ENCODE measurements at regions not wholly inside any gene's neighbourhood (a gene's known extent, or its start where the extent isn't known, plus 50 kb on each side); places are given as distances from the start of the nearest gene placed in this dataset.

DNA sequence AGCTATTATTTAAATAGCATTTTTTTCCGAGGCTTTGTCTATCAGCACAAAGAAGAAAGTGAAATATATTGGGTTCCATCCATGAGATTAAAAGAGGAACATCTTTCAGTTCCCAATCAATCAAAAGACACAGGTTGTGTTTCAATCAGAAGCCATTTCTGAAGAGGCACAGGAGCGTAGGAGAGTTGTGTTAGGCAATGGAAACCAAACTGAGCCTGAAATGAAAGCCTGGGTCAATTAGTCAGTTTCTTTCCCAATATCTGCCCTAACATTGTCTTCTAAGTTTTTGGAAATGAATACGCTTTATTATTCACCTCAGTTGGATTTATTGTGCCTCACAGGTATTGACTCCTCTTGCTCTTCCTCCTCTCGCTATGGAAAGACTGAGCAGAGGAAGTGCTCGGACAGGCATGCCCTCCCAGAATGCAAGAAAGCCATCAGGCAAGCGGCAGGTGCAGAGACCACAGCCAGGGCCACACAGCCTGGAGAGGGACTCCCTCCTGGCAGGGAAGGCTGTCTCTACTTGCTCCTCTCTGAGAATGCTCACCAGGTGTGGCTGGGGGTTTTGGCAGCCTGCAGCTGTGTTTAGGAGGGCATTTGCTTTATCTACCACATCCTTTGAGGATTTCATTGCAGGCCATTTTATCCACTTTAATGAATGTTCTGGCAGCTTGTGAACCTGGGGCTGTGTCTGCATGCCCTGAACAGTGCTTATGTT, 100.8 kb upstream of the NEDD9 start:
- no peak for FAIRE-seq
- Histone ChIP-seq H3K9ac (ENCODE audit: low read length in 3 of 3) (no peak overlapping the region), H3K4me3 (ENCODE audit: low read length in 3 of 3) (no peak overlapping the region), H3K36me3 (ENCODE audit: control insufficient read depth in 2 of 3, insufficient read depth in 3 of 3, low read length in 3 of 3) (no peaks in the 10 kb centered on the region), H3K27me3 (ENCODE audit: control insufficient read depth, insufficient read depth, low read length) (no peaks in the 10 kb centered on the region), H3K9me3 (ENCODE audit: control insufficient read depth in 2 of 3, insufficient read depth in 1 of 3, low read length in 3 of 3) (no peaks in the 10 kb centered on the region), H3K4me1 (ENCODE audit: control insufficient read depth in 2 of 3, insufficient read depth in 2 of 3, low read depth in 1 of 3, low read length in 3 of 3) (peaks cover 0 to 6% (median 3%) of the 10 kb centered on the region in 3 donors), H3K27ac (ENCODE audit: low read depth in 2 of 2, low read length in 2 of 2) (no peak overlapping the region)
- intact Hi-C loops (cut with DNase I) = no loop called here
- TF ChIP-seq, protein P1, sequence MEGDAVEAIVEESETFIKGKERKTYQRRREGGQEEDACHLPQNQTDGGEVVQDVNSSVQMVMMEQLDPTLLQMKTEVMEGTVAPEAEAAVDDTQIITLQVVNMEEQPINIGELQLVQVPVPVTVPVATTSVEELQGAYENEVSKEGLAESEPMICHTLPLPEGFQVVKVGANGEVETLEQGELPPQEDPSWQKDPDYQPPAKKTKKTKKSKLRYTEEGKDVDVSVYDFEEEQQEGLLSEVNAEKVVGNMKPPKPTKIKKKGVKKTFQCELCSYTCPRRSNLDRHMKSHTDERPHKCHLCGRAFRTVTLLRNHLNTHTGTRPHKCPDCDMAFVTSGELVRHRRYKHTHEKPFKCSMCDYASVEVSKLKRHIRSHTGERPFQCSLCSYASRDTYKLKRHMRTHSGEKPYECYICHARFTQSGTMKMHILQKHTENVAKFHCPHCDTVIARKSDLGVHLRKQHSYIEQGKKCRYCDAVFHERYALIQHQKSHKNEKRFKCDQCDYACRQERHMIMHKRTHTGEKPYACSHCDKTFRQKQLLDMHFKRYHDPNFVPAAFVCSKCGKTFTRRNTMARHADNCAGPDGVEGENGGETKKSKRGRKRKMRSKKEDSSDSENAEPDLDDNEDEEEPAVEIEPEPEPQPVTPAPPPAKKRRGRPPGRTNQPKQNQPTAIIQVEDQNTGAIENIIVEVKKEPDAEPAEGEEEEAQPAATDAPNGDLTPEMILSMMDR (IDR thresholded peaks at IDR 0.05; ENCODE audit: borderline replicate concordance, extremely low read depth, insufficient read depth) = no peak
- DNase-seq = peak in 1 of 5 donors; percentile 54

DNA sequence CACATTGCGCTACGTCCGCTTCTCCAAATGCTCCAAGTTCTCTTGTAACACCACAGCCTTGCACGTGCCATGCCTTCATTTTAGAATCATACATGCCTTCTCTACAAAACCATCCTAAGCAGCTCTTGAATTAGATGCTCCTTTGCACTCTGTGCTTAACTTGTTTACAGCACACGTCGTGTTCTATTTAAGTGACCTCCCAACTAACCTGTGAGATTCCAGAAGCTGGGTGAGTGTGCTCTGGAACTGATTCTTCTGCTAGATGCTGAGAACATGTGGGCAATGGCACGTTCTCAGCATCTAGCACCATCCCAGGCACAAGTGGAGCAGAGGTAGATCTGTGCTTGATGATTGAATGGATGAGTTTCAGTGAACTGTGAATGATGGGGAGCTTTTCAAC, 100.0 kb upstream of the NEDD9 start:
- Histone ChIP-seq H3K9me3 (ENCODE audit: control insufficient read depth in 2 of 3, insufficient read depth in 1 of 3, low read length in 3 of 3) (no peaks in the 10 kb centered on the region), H3K27me3 (ENCODE audit: control insufficient read depth, insufficient read depth, low read length) (no peaks in the 10 kb centered on the region), H3K27ac (ENCODE audit: low read depth in 2 of 2, low read length in 2 of 2) (no peak overlapping the region), H3K4me3 (ENCODE audit: low read length in 3 of 3) (no peak overlapping the region), H3K9ac (ENCODE audit: low read length in 3 of 3) (no peak overlapping the region), H3K36me3 (ENCODE audit: control insufficient read depth in 2 of 3, insufficient read depth in 3 of 3, low read length in 3 of 3) (no peaks in the 10 kb centered on the region), H3K4me1 (ENCODE audit: control insufficient read depth in 2 of 3, insufficient read depth in 2 of 3, low read depth in 1 of 3, low read length in 3 of 3) (peaks cover 0 to 6% (median 3%) of the 10 kb centered on the region in 3 donors)
- FAIRE-seq (no peak), DNase-seq (no peak)
- intact Hi-C loops (cut with DNase I) = no loop called here
- TF ChIP-seq, protein P1 (IDR thresholded peaks at IDR 0.05; ENCODE audit: borderline replicate concordance, extremely low read depth, insufficient read depth) = no peak

DNA sequence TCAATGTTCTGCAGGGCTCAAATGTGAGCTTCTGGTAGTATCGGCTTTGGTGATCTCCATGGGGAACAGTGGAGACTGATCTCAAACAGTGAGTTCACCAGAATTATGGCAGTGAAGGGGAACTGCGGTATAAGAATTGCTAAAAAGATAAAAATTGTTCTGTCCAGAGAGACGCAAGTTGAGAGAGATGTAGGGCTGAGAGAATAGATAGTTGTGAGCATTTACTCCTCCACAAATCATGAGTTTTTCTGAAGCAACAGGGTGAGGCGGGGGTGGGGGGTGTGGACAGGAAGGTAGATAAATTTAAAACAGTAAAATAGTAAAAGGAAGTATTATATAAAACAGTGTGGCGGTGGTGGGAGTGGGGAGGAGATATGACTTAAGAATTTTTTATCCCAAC, 98.6 kb upstream of the NEDD9 start:
- Histone ChIP-seq H3K9ac (ENCODE audit: low read length in 3 of 3) (no peak overlapping the region), H3K4me3 (ENCODE audit: low read length in 3 of 3) (no peak overlapping the region), H3K9me3 (ENCODE audit: control insufficient read depth in 2 of 3, insufficient read depth in 1 of 3, low read length in 3 of 3) (no peaks in the 10 kb centered on the region), H3K27me3 (ENCODE audit: control insufficient read depth, insufficient read depth, low read length) (no peaks in the 10 kb centered on the region), H3K4me1 (ENCODE audit: control insufficient read depth in 2 of 3, insufficient read depth in 2 of 3, low read depth in 1 of 3, low read length in 3 of 3) (peaks cover 0 to 6% (median 3%) of the 10 kb centered on the region in 3 donors), H3K27ac (ENCODE audit: low read depth in 2 of 2, low read length in 2 of 2) (no peak overlapping the region), H3K36me3 (ENCODE audit: control insufficient read depth in 2 of 3, insufficient read depth in 3 of 3, low read length in 3 of 3) (no peaks in the 10 kb centered on the region)
- no peak for DNase-seq
- no peak for FAIRE-seq
- TF ChIP-seq, protein P1 (IDR thresholded peaks at IDR 0.05; ENCODE audit: borderline replicate concordance, extremely low read depth, insufficient read depth) = no peak
- intact Hi-C loops (cut with DNase I) = no loop called here

DNA sequence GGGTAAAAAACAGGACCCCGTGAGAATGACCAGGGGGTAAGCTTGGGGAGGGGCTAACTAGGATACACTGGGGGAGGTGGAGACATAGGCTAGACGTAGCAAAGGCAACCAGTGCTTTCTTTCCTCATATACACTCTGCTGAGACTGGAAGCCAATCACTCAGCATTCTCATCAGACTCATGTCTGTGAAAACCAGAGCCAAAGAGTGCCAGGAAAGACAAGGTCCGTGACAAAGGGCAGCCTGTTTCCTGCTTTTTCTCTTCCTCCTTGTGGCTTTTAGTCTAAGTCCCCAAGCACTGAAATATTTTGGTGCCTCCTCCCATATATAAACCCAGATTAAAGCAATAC, 97.9 kb upstream of the NEDD9 start:
- DNase-seq (no peak), FAIRE-seq (no peak)
- no peak overlapping the region for H3K27ac ChIP-seq (ENCODE audit: low read depth in 2 of 2, low read length in 2 of 2)
- H3K27me3 ChIP-seq (ENCODE audit: control insufficient read depth, insufficient read depth, low read length) = no peaks in the 10 kb centered on the region
- H3K9ac ChIP-seq (ENCODE audit: low read length in 3 of 3) = no peak overlapping the region
- H3K9me3 ChIP-seq (ENCODE audit: control insufficient read depth in 2 of 3, insufficient read depth in 1 of 3, low read length in 3 of 3) = no peaks in the 10 kb centered on the region
- intact Hi-C loops (cut with DNase I) = no loop called here
- TF ChIP-seq, protein P1 (IDR thresholded peaks at IDR 0.05; ENCODE audit: borderline replicate concordance, extremely low read depth, insufficient read depth) = peak; percentile 1
- H3K4me3 ChIP-seq (ENCODE audit: low read length in 3 of 3) = no peak overlapping the region
- no peaks in the 10 kb centered on the region for H3K36me3 ChIP-seq (ENCODE audit: control insufficient read depth in 2 of 3, insufficient read depth in 3 of 3, low read length in 3 of 3)
- peaks cover 0 to 6% (median 3%) of the 10 kb centered on the region in 3 donors for H3K4me1 ChIP-seq (ENCODE audit: control insufficient read depth in 2 of 3, insufficient read depth in 2 of 3, low read depth in 1 of 3, low read length in 3 of 3)

All from kidney (tissue), 13 donors.